Left lung (tissue), 4 donors: ENCODE measurements at regions not wholly inside any gene's neighbourhood (a gene's known extent, or its start where the extent isn't known, plus 50 kb on each side); places are given as distances from the start of the nearest gene placed in this dataset.

Experiments
- ATAC-seq: fragments of 200-7000 bp; cut with Tn5 transposase; one replicate; pipeline ENCODE4 v1.9.1; 2020; ENCODE audit warnings: moderate library complexity
- DNase-seq, 4 donors: peaks; one replicate each; pipeline ENCODE4 v3.0.0-alpha.2; 2013 to 2020
- H3K27ac ChIP-seq, 2 donors: fragments of 200-600 bp; sonication (generic) in 1 of 2; one replicate each; pipeline versions ENCODE4 v1.5.0 to v1.8.0; 2020 to 2021
- H3K27me3 ChIP-seq, 2 donors: fragments of 200-600 bp; sonication (generic) in 1 of 2; one replicate each; pipeline versions ENCODE4 v1.5.0 to v1.8.0; 2020 to 2021
- H3K36me3 ChIP-seq, 2 donors: fragments of 200-600 bp; sonication (generic) in 1 of 2; one replicate each; pipeline versions ENCODE4 v1.5.0 to v1.8.0; 2020 to 2021
- H3K4me1 ChIP-seq, 2 donors: fragments of 200-600 bp; one replicate each; pipeline ENCODE4 v1.8.0; 2021
- H3K4me3 ChIP-seq, 2 donors: fragments of 200-600 bp; sonication (generic) in 1 of 2; one replicate each; pipeline versions ENCODE4 v1.5.0 to v1.8.0; 2020 to 2021; ENCODE audit warnings: mild to moderate bottlenecking in 1 of 2
- H3K9me3 ChIP-seq, 2 donors: fragments of 200-600 bp; sonication (generic) in 1 of 2; one replicate each; pipeline versions ENCODE4 v1.5.0 to v1.8.0; 2020 to 2021
- intact Hi-C, 2 donors: fragments of 100-400 bp; cut with DNase I; formaldehyde crosslinking; loops; one replicate each; pipeline versions ENCODE4 v1.11.2 to v1.14.2; 2022
- TF ChIP-seq, protein P1 (sequence below), 2 donors: fragments of 200-600 bp; sonication (generic) in 1 of 2; IDR thresholded peaks; one replicate each; pipeline versions ENCODE4 v1.5.0 to v1.8.0; 2021; ENCODE audit warnings: antibody characterized with exemption in 2 of 2
- donor health status: DM: no; HTN: yes; CAD: no.
- donor health status: DM: no; HTN: no; CAD: no.

DNA sequence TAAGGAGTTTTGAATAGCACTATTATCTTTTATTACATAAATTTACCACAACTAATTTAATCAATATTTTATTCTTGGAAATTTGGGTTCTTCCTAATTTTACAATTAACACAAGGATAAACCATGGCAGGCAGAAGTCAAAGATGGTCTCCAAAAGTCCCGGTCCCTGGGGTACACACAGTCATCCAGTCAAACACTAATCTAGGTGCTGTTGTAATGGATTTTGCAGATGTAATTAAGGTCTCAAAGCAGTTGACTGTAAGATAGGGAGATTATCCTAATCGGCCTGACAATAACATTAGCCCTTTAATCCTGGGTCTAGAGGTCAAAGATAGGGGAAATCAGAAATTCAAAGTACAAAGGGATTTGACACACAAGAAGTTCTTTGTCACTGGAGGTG lies 57.5 kb upstream of the HTR1A start:
- H3K4me3 ChIP-seq: no peak overlapping the region

DNA sequence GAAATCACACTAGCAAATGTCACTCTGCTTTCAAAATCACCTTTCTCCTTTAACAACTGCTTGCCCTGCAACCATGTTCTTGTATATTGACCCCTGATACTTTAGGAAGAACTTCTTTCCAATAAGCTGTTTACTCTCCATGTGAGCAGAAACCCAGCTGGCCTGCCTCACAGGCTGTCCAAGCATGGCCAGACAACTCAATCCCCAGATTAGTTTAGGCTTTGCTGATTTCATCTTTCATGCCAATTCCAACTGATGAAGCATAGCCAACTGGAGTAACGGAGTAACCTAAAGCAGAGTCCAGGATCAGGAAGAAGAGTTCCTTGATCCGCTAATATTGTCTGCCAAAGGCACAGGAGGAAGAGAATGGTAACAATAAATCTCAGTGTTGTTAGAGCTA lies 56.7 kb upstream of the HTR1A start:
- Histone ChIP-seq H3K4me3 (no peak overlapping the region), H3K9me3 (no peaks in the 10 kb centered on the region), H3K36me3 (no peaks in the 10 kb centered on the region), H3K27me3 (no peaks in the 10 kb centered on the region), H3K27ac (no peak overlapping the region), H3K4me1 (no peaks in the 10 kb centered on the region)
- intact Hi-C loops: no loop called here
- TF ChIP-seq, protein P1, sequence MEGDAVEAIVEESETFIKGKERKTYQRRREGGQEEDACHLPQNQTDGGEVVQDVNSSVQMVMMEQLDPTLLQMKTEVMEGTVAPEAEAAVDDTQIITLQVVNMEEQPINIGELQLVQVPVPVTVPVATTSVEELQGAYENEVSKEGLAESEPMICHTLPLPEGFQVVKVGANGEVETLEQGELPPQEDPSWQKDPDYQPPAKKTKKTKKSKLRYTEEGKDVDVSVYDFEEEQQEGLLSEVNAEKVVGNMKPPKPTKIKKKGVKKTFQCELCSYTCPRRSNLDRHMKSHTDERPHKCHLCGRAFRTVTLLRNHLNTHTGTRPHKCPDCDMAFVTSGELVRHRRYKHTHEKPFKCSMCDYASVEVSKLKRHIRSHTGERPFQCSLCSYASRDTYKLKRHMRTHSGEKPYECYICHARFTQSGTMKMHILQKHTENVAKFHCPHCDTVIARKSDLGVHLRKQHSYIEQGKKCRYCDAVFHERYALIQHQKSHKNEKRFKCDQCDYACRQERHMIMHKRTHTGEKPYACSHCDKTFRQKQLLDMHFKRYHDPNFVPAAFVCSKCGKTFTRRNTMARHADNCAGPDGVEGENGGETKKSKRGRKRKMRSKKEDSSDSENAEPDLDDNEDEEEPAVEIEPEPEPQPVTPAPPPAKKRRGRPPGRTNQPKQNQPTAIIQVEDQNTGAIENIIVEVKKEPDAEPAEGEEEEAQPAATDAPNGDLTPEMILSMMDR (IDR thresholded peaks at IDR 0.05): no peak
- ATAC-seq (no peak), DNase-seq (no peak)

More for the DNA sequence above, 57.5 kb upstream of the HTR1A start:
- H3K4me1 ChIP-seq: no peaks in the 10 kb centered on the region
- H3K9me3 ChIP-seq: no peaks in the 10 kb centered on the region
- no peaks in the 10 kb centered on the region for H3K27me3 ChIP-seq
- TF ChIP-seq, protein P1 (IDR thresholded peaks at IDR 0.05): no peak
- ATAC-seq (no peak), DNase-seq (no peak)
- no peak overlapping the region for H3K27ac ChIP-seq
- no peaks in the 10 kb centered on the region for H3K36me3 ChIP-seq
- intact Hi-C loops: no loop called here

DNA sequence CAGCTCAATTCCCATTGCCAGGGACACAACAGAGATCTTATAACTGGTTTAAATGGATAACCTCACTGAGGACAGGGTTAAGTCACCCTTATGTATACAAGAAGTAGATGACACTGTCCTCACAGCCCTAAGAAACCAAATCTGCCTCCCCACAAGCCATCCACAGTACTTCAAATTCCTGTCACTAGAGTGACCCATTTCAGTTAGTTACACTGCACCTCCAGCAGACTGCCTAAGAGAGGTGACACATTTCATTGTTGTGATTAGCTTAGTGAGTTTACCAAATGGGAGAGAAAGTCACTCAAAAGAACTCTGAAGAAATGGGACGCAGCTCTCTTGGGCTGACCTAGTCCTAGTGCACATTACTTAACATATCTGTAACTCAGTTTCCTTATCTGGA lies 53.6 kb upstream of the HTR1A start:
- no peaks in the 10 kb centered on the region for H3K4me1 ChIP-seq
- no peak for ATAC-seq
- H3K9me3 ChIP-seq: no peaks in the 10 kb centered on the region

More for the DNA sequence above, 53.6 kb upstream of the HTR1A start:
- H3K27ac ChIP-seq: no peak overlapping the region
- no peaks in the 10 kb centered on the region for H3K27me3 ChIP-seq
- no peak for DNase-seq
- no peaks in the 10 kb centered on the region for H3K36me3 ChIP-seq
- TF ChIP-seq, protein P1 (IDR thresholded peaks at IDR 0.05): no peak
- intact Hi-C loops: no loop called here
- H3K4me3 ChIP-seq: no peak overlapping the region
